PC-3 (cell line): ENCODE measurements at regions not wholly inside any gene's neighbourhood (a gene's known extent, or its start where the extent isn't known, plus 50 kb on each side); places are given as distances from the start of the nearest gene placed in this dataset.

Experiments
- ATAC-seq: fragments of 200-7000 bp; cut with Tn5 transposase; 2 replicates; pipeline ENCODE4 v1.9.1; 2020; ENCODE audit warnings: mild to moderate bottlenecking, moderate library complexity
- BruUV-seq: library from RNA; stranded (reverse); fragments of 400-500 nt; replicated peaks from 2 replicates; lab custom pipeline; 2021; lab: Mats Ljungman, UMichigan
- CTCF ChIA-PET: fragments of 300-600 bp; sonication (Branson Sonifier 250); formaldehyde crosslinking; loops from one replicate; lab custom pipeline; 2022; ENCODE audit warnings: antibody characterized with exemption; lab: Charles Lee
- POLR2A ChIA-PET: fragments of 300-600 bp; sonication (Branson Sonifier 250); formaldehyde crosslinking; loops from one replicate; lab custom pipeline; 2022; ENCODE audit warnings: antibody characterized with exemption; ENCODE audit not compliant: unreplicated experiment; lab: Charles Lee
- DNase-seq: peaks from one replicate; pipeline ENCODE4 v3.0.0-alpha.2; 2015
- H2AFZ ChIP-seq: fragments of 300-600 bp; sonication (generic); 2 replicates; pipeline ENCODE4 v1.6.0; 2016; ENCODE audit warnings: antibody characterized with exemption, low read length
- H3F3A ChIP-seq: fragments of 300-600 bp; sonication (generic); one replicate; pipeline ENCODE4 v1.6.0; 2017; ENCODE audit warnings: antibody characterized with exemption, low read length, control low read depth, mild to moderate bottlenecking; ENCODE audit not compliant: unreplicated experiment
- H3K27ac ChIP-seq: fragments of 300-600 bp; sonication (generic); 2 replicates; pipeline ENCODE4 v1.5.1; 2016; ENCODE audit warnings: mild to moderate bottlenecking, low read length
- H3K27me3 ChIP-seq: fragments of 300-600 bp; sonication (generic); 2 replicates; pipeline ENCODE4 v1.6.1; 2016; ENCODE audit warnings: low read length, mixed read lengths
- H3K36me3 ChIP-seq: fragments of 300-600 bp; sonication (generic); 2 replicates; pipeline ENCODE4 v1.6.1; 2016; ENCODE audit warnings: low read depth, mixed run types, low read length, mixed read lengths
- H3K4me1 ChIP-seq: fragments of 300-600 bp; sonication (generic); 2 replicates; pipeline ENCODE4 v1.5.1; 2016; ENCODE audit warnings: low read length; ENCODE audit not compliant: insufficient read depth
- H3K4me2 ChIP-seq: fragments of 300-600 bp; sonication (generic); 2 replicates; pipeline ENCODE4 v1.6.0; 2016; ENCODE audit warnings: low read length
- H3K4me3 ChIP-seq: fragments of 300-600 bp; sonication (generic); 2 replicates; pipeline ENCODE4 v1.5.1; 2016; ENCODE audit warnings: mild to moderate bottlenecking, low read length, mixed read lengths
- H3K79me2 ChIP-seq: fragments of 300-600 bp; sonication (generic); 2 replicates; pipeline ENCODE4 v1.6.1; 2017; ENCODE audit warnings: low read length, mixed read lengths
- H3K9ac ChIP-seq: fragments of 300-600 bp; sonication (generic); 2 replicates; pipeline ENCODE4 v1.6.0; 2016; ENCODE audit warnings: mild to moderate bottlenecking, low read length
- H3K9me2 ChIP-seq: fragments of 300-600 bp; sonication (generic); replicated peaks from 2 replicates; pipeline ENCODE4 v1.6.1; 2016; ENCODE audit warnings: mixed run types, low read length, mixed read lengths
- H3K9me3 ChIP-seq: fragments of 300-600 bp; sonication (generic); 2 replicates; pipeline ENCODE4 v1.6.1; 2016; ENCODE audit warnings: low read length, mixed read lengths
- H4K20me1 ChIP-seq: fragments of 300-600 bp; sonication (generic); 2 replicates; pipeline ENCODE4 v1.6.1; 2016; ENCODE audit warnings: low read length, mixed read lengths
- EZH2 ChIP-seq: fragments of 300-600 bp; sonication (generic); IDR thresholded peaks from one replicate; pipeline ENCODE4 v1.6.1; 2017; ENCODE audit warnings: antibody characterized with exemption, mild to moderate bottlenecking, low read length; ENCODE audit not compliant: unreplicated experiment
- EZH2phosphoT487 ChIP-seq: fragments of 300-600 bp; sonication (generic); IDR thresholded peaks from 2 replicates; pipeline ENCODE4 v1.6.1; 2018; ENCODE audit warnings: mild to moderate bottlenecking, antibody characterized with exemption, low read length, borderline replicate concordance
- intact Hi-C: fragments of 100-400 bp; cut with micrococcal nuclease; formaldehyde crosslinking; loops from 2 replicates; pipeline ENCODE4 v1.9.0; 2023
- TF ChIP-seq, protein P1 (sequence below): fragments of 300-600 bp; sonication (generic); conservative IDR thresholded peaks from 2 replicates; pipeline ENCODE4 v1.5.1; 2017; ENCODE audit warnings: antibody characterized with exemption, low read depth, mild to moderate bottlenecking, low read length

DNA sequence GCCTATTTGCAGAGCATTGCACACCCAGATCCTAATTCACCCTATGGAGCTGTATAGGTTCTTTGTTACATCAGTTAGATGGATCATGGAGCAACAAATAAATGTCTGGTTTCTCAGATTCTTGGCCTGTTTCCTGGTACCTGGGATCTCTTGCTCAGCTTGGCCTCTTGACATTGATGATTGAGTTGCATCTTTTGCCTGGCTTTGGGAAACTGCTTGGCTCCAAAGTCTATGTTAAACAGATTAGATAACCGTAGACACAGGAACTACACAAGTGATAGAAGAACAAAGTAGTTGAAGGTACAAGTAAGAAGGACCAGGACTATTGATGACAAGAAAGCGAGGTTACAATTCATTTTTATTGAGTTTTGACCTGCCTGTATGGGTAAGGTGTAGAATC is 77.3 kb downstream of the TMEM100 start:
- Histone ChIP-seq H3K36me3 (no peaks in the 10 kb centered on the region), H3F3A (no peaks in the 10 kb centered on the region), H3K4me1 (no peaks in the 10 kb centered on the region), H3K27ac (no peak overlapping the region), H3K9me2 (no peaks in the 10 kb centered on the region), H3K4me3 (no peak overlapping the region), H3K79me2 (no peaks in the 10 kb centered on the region), H3K9me3 (no peaks in the 10 kb centered on the region), H2AFZ (no peak overlapping the region), H3K27me3 (peaks cover 74% of the 10 kb centered on the region), H3K4me2 (no peak overlapping the region), H4K20me1 (no peaks in the 10 kb centered on the region), H3K9ac (no peak overlapping the region)
- BruUV-seq, result no TSS peak
- no peak for DNase-seq
- TF ChIP-seq, protein P1, sequence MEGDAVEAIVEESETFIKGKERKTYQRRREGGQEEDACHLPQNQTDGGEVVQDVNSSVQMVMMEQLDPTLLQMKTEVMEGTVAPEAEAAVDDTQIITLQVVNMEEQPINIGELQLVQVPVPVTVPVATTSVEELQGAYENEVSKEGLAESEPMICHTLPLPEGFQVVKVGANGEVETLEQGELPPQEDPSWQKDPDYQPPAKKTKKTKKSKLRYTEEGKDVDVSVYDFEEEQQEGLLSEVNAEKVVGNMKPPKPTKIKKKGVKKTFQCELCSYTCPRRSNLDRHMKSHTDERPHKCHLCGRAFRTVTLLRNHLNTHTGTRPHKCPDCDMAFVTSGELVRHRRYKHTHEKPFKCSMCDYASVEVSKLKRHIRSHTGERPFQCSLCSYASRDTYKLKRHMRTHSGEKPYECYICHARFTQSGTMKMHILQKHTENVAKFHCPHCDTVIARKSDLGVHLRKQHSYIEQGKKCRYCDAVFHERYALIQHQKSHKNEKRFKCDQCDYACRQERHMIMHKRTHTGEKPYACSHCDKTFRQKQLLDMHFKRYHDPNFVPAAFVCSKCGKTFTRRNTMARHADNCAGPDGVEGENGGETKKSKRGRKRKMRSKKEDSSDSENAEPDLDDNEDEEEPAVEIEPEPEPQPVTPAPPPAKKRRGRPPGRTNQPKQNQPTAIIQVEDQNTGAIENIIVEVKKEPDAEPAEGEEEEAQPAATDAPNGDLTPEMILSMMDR, result no peak
- no peak for TF ChIP-seq EZH2
- ATAC-seq, result no peak
- POLR2A ChIA-PET, result no interaction called here
- intact Hi-C loops, result no loop called here
- CTCF ChIA-PET, result no interaction called here

DNA sequence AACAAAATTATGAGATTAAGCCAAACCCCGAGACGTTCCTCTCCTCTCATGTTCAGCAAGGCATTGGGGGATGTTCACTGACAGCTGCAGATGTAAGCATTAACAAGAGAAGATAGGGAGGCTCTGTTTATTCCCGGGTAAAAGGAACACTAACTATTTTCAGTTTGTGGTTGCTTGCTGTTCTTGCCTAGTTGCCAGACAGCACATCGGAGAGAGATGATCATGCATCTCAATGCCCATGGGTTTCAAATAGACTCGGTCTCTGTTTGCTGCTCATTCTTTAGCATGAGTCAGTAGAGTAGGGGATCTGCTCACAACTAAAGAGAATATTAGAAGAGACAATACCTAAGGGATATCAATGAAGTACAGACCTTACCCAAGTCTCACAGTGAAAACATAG is 78.3 kb downstream of the TMEM100 start:
- Histone ChIP-seq H3K36me3 (no peaks in the 10 kb centered on the region), H3K4me1 (no peaks in the 10 kb centered on the region), H3K4me3 (no peak overlapping the region), H3K9me3 (no peaks in the 10 kb centered on the region), H3K9me2 (no peaks in the 10 kb centered on the region), H3K27ac (no peak overlapping the region), H3K9ac (no peak overlapping the region), H2AFZ (no peak overlapping the region), H4K20me1 (no peaks in the 10 kb centered on the region), H3F3A (no peaks in the 10 kb centered on the region), H3K4me2 (no peak overlapping the region), H3K27me3 (peaks cover 72% of the 10 kb centered on the region), H3K79me2 (no peaks in the 10 kb centered on the region)
- TF ChIP-seq, protein P1, result no peak
- TF ChIP-seq EZH2 (no peak), EZH2phosphoT487 (no peak)
- ChIA-PET POLR2A (no interaction called here), CTCF (no interaction called here)
- no peak for DNase-seq
- intact Hi-C loops, result no loop called here
- ATAC-seq, result no peak
- no TSS peak for BruUV-seq

DNA sequence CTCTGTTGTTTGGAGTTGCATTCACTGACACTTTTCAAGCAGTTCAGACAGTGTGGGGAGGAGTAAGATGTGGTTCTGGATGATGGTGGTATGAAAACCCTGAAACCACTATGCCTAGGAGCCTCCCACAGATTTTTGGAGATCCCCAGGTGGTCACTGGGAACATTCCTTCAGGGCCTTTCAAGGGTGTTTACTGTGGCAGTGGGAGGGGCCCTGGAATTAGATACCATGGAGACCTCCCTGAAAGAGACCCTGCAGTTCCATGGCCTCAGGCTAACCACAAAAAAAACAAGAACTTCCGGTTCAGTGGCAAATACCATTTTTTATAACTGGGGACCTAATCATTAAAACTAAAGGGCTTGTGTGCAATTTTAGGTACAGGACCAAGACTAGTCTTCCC is 79.9 kb downstream of the TMEM100 start:
- no peak overlapping the region for H3K9ac ChIP-seq
- no peaks in the 10 kb centered on the region for H3K9me2 ChIP-seq
- CTCF ChIA-PET, result no interaction called here
- no peaks in the 10 kb centered on the region for H3K9me3 ChIP-seq
- H3K4me1 ChIP-seq, result no peaks in the 10 kb centered on the region
- no peak for TF ChIP-seq EZH2
- DNase-seq (no peak), ATAC-seq (no peak)
- H2AFZ ChIP-seq, result no peak overlapping the region
- H3K27ac ChIP-seq, result no peak overlapping the region
- H3K4me3 ChIP-seq, result no peak overlapping the region
- H3F3A ChIP-seq, result no peaks in the 10 kb centered on the region
- intact Hi-C loops, result no loop called here
- no peaks in the 10 kb centered on the region for H3K79me2 ChIP-seq
- H3K27me3 ChIP-seq, result peaks cover 72% of the 10 kb centered on the region
- no peaks in the 10 kb centered on the region for H4K20me1 ChIP-seq
- POLR2A ChIA-PET, result no interaction called here
- BruUV-seq, result no TSS peak
- H3K36me3 ChIP-seq, result no peaks in the 10 kb centered on the region
- H3K4me2 ChIP-seq, result no peak overlapping the region
